GM19395 (cell line): ENCODE measurements at regions not wholly inside any gene's neighbourhood (a gene's known extent, or its start where the extent isn't known, plus 50 kb on each side); places are given as distances from the start of the nearest gene placed in this dataset.
"Not testable (repeated sequence)": the region's sequence is repeated elsewhere in the genome, so short reads cannot be mapped to it uniquely, and the experiment has no call there.

ENCODE experiments used
- ATAC-seq: cut with Tn5 transposase; IDR thresholded peaks from one replicate; pipeline ENCODE4 v1.9.1; 2021; ENCODE audit warnings: mild to moderate bottlenecking, moderate library complexity; ENCODE audit not compliant: unreplicated experiment

DNA sequence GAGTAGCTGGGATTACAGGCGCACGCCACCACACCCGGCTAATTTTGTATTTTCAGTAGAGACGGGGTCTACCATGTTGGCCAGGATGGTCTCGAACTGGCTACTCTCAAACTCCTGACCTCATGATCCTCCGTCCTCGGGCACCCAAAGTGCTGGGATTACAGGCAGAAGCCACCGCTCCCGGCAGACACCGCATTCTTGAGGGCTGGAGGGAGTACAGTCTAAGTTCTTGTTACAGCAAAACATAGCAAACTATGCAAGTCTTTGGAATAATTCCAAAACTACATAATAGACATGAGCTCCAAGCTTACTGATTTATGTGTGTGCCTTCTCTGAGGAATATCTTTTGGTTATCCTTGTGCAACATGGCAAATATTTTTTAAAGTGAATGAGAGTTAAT, 299.1 kb upstream of the ZNF658 start:
- ATAC-seq: not testable (repeated sequence)

DNA sequence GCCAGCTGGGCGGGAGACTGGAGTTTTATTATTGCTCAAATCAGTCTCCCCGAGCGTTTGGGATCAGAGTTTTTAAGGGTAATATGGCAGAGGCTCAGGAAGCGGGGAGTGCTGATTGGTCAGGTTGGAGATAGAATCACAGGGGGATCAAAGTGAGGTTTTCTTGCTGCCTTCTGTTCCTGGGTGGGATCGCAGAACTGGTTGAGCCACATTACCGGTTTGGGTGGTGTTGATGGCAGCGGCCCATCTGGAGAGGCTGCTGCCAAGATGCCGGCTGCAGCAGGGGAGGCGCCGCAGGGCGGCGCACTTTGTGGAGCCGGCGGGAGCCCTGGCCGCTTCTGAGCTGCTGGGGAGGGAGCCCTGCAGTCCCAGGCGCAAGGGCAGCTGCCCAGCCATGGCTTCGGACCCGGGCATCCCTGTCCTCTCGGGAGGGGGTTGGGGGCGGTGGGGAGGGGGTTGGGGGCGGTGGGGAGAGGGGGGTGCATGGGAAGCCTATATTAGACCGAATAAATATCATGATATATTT, 268.9 kb upstream of the ZNF658 start:
- not testable (repeated sequence) for ATAC-seq

DNA sequence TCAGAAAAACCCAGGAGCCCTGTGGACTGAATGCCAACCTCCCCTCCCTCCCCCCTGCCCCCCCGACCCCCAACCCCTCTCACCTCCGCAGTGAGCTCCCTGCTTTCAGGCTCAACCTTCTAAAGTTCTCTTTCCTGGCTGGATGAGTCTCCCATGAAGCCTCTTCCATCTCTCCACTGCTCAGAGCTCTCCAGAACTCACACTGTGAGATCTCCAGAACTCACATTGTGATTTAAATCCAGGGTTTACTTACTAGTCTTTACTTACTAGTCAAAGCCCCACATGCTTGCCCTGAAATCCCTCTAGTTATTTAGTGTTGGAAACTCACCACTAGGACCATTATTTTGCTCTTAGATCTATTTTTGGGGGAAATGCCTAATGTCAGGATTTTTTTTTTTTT, 252.8 kb upstream of the ZNF658 start:
- ATAC-seq: not testable (repeated sequence)

DNA sequence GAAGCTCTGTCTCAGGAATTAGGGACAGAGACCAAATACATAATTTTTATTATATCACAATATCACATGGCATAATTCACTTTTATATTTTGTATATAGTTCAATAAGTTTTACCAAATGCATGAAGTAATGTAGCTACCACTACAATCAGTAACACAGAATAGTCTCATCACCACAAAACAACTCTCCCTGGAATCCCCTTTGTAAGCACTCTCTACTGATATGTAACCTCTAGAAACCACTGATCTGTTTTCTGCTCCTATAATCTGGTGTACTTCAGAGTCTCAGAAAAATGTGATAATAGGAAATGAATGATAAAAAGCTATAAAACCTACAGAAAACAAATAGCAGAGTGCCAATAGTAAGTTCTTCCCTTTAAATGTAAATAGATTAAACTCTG, 210.3 kb upstream of the ZNF658 start:
- not testable (repeated sequence) for ATAC-seq

DNA sequence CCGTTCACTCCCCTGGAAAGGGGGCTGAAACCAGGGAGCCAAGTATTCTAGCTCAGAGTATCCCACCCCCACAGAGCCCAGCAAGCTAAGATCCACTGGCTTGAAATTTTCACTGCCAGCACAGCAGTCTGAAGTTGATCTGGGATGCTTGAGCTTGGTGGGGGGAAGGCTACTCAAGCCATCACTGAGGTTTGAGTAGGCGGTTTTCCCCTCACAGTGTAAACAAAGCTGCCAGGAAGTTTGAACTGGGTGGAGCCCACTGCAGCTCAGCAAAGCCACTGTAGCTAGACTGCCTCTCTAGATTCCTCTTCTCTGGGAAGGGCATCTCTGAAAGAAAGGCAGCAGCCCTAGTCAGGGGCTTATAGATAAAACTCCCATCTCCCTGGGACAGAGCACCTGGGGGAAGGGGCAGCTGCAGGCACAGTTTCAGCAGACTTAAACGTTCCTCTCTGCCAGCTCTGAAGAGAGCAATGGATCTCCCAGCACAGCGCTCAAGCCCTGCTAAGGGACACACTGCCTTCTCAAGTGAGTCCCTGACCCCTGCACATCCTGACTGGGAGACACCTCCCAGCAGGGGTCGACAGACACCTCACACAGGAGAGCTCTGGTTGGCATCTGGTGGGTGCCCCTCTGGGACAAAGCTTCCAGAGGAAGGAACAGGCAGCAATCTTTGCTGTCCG, 204.8 kb upstream of the ZNF658 start:
- peak; percentile 70 for ATAC-seq

DNA sequence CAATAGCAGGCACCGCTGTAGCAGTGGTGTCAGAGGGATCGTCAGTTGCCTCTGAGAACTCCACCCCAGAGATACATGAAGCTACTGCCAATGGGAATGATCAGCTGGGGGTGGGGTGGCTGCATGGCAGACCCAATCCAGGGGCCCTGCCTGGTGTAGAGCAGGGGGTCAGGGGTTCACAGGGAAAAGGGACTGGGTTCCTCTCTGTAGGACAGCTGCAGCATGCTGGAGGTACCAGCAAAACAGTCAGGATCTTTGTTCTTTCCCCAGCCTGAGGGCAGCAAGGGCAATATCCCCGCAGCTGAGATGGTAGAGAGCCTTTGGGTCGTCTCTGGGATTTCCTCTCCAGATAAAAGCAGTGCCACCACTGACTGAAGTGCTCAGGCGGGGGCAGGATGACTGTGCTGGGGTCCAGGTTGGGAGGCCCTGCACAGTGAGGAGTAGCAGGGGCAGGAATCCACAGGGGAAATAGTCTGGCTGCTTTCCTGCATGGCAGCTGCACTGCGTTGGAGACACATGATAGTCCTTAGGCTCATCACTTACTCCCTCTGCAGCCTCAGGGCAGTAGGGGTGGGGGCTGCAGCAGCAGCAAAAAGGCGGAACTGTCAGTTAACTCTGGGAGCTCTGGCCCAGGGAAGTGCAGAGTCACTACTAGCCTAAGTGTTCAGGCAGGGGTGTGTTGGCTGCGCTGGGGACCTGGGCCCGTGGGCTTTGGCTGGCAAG, 203.0 kb upstream of the ZNF658 start:
- not testable (repeated sequence) for ATAC-seq

DNA sequence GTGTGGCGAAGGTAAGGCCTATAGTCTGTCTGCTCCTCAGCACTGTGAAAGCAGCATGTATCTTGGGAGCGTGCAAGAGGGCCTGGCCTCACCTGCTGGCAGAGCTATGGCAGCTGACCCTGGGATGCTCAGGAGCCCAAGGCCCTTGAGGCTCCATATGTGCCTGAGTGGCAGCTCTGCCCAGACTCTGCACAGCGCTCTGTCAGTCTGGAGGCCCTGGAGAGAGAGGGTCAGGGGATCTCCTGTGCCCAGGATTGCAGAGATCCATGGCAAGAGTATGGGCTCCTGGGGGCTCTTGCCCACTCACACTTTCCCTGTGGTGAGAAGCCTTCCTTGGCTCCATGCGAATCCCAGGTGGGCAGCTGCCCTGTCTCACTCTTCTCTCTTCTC, 202.5 kb upstream of the ZNF658 start:
- not testable (repeated sequence) for ATAC-seq

DNA sequence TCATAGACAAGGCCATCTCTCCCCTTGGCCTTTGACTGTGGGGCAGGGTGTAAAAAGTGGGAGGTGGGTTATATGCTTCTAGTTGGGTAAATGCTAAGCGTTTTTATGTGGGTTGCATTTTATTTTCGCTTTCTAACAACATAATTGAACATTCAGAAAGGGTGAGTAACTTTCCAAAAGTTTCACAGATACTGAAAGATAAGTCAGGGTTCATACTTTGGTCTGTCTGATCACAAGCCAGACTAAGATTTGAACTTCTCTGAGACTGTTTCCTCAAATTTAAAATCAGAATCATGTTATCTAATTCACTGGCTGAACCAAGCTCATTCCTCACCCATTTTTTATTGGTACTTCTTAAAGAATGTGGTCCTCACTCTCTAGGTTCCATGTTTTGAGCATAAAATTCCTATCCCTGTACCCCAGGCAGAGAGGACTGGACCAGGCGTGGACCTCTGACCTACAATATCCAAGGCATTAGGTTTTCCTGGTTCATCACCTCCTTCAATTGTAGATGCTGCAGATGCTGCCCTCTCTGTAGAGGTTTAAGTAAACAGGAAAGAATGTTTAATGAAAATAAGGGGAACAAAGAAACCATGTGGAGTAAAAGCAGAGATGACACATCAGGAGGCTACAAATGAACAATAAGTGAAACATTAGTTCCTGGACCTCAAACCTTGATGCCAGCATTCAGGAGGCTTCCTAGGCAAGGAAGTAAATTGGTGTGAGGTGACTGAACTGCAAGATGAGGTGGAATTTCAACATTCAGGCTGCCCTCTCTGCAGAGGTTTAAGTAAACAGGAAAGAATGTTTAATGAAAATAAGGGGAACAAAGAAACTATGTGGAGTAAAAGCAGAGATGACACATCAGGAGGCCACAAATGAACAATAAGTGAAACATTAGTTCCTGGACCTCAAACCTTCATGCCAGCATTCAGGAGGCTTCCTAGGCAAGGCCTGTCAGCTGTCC, 198.8 kb upstream of the ZNF658 start:
- not testable (repeated sequence) for ATAC-seq

DNA sequence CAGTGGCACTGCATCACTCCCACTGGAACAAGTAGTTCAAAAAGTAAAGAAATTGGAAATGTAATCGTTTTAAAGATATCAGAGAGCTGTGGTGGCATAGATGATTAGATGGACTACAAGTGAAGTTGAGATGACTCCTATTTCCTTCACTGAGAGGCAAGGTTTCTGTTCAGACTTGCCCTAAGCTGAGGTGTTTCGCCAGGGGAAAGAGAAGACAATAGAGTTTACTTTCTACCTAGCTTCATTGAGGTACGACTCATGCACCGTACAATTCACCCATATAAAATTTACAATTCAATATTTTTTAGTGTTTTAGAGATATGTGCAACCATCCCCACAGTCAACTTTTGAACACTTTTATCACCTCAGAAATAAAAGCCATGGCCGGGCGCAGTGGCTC, 189.0 kb upstream of the ZNF658 start:
- not testable (repeated sequence) for ATAC-seq

DNA sequence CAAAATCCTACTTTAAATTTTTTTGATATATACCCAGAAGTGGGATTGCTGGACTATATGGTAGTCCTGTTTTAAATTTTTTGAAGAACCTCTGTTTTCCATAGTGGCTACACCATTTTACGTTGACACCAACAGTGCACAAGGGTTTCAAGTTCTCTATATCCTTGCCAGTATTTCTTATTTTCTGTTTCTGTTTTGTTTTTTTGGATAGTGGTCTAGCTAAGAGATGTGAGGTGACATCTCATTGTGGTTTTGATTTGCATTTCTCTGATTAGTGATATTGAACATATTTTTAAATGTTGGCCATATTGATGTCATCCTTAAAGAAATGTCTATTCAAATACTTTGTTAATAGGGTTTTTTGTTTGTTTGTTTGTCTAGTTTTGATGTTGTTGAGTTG, 187.7 kb upstream of the ZNF658 start:
- peak; percentile 86 for ATAC-seq

DNA sequence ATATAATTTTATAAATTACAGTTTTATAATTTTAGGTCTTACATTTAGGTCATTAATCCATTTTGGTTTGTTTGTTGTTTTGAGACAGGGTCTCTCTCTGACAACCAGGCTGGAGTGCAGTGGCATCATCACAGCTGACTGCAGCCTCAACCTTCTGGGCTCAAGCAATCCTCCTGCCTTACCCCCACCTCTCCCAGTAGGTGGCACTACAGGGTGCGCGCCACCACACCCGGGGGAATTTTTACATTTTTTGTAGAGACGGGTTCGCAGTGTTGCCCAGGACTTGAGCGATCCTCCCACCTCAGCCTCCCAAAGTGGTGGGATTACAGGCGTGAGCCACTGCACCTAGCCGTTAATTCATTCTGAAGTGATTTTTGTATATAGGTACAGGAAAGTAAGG, 187.0 kb upstream of the ZNF658 start:
- not testable (repeated sequence) for ATAC-seq

DNA sequence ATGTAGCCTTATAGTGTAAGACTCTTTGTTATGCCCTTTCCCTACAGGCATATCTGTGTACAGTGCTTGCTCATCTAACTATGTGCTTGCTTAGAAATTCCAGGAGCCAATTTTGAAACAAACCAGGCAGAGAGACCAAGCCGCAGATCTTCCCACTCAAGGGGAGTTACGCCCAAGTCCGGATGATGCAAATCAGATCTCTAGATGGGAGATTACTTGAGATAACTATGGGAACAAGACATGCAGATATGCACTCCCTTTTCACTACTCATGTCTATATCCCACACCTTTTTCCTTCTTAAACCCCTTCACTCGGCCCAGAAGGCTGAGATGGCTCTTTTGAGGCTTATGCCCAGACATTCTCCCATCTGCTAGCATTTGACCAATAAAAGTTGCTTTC, 179.7 kb upstream of the ZNF658 start:
- ATAC-seq: not testable (repeated sequence)

DNA sequence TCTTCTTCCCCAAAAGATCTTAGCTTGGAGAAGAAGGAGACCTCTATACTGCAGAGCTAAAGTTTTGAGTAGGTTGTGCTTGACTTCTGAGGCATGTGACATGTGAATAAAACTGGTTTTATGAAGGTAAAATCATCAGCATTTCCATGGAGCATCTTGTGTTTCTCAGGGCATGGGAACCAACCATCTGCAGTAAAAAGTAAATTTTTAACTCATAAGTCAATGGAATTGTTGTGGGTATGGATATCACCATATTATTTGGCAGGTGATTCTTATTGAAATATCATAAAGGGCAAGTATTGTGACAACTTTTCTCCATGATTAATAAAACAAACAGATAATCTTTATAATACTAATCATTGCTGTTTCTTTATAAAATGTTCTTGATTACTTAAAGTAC, 173.0 kb upstream of the ZNF658 start:
- not testable (repeated sequence) for ATAC-seq

DNA sequence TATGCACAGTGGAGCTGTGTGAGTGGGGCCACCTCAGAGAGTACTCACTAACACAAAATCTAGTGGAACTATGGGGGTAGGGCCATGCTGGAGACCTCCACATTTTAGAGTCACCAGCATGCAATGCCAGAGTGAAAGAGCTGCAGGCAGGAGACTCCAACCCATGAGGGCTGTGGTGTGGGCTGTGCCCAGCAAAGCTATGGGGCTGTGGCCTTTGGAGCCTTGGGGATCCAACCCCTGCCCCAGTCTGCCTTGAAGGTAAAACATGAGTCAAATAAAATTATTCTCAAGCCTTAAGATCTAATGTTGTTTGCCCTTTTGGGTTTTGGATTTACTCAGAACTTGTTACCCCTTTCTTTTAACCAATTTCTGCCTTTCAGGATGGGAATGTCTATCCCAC, 163.8 kb upstream of the ZNF658 start:
- ATAC-seq: not testable (repeated sequence)

DNA sequence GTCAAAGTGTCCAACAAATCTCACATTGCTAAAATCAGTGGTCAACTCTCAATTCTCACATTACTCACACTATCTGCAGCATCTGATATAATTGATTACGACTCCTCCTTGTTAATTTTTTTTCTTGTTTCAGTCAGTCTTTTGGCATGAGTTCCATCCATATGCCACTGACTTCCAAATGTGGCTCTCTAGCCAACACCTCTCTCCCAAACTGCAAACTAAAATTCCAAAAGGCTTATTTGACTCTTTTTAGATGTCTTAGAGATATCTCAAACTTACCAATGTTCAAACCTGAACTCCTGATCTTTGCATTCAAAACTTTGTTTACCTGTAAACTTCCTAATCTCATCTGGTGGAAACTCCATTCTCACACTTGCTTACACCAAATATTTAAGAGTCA, 162.1 kb upstream of the ZNF658 start:
- not testable (repeated sequence) for ATAC-seq

DNA sequence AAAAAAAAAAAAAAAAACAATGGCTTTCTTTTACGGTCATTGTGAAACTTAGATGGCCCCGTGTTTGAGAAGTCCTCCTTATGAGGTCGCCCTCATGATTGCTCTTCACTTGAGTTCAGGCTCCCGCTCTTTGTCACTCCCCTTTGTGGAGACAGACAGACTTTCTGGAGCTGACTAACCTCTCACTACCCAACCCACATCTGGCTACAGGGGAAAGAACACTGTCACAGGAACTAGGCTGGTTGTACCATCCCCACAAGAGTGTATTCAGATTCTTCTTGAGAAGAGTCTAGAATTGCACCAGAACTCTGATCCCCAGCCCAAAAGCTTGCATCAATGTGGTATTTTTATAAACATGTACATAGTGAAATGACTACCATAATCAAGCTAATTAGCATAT, 160.4 kb upstream of the ZNF658 start:
- ATAC-seq: not testable (repeated sequence)

DNA sequence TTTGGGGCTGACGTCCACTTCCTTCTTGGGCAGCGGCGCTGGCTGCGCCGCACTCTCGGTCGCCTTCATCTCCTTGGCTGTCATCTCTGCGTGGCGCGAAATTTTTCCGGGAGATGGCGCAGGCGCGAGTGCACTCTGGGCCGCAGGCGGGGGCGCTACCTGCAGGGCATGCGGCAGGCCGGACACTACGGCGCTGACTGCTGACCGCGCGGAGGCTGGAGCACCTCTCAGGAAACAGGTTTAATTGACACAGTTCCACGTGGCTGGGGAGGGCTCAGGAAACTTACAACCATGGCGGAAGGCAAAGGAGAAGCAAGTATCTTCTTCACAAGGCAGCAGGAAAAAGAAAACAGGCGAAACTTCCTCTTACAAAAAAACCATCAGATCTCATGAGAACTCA, 154.7 kb upstream of the ZNF658 start:
- not testable (repeated sequence) for ATAC-seq

DNA sequence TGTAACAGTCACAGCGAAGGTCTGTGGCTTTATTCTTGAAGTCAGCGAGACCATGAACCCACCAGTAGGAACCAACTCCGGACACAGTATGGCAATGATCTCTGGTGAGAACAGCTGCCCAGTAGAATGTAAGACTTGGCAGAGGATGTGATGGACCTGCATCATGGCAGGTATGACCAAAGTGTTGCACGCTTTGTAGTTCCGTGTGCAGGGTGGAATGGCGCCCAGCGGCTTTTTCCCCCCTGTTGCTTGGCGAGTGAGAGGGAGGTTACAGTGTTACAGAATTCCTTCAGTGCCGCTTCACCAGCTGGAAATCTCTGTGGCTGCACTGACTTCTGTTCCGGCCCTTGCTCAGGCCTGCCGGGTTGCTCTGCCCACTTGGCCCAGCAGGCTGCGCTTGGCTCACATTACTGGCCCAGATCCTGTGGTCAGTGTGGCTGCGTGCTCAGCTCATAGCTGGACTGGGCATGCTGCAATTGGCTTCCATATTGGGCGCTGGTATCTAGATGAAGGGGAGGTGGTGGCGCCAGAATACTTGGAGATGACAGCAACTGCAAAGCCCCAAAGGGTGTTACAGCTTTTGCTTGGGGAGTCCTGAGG, 148.1 kb upstream of the ZNF658 start:
- ATAC-seq: not testable (repeated sequence)

DNA sequence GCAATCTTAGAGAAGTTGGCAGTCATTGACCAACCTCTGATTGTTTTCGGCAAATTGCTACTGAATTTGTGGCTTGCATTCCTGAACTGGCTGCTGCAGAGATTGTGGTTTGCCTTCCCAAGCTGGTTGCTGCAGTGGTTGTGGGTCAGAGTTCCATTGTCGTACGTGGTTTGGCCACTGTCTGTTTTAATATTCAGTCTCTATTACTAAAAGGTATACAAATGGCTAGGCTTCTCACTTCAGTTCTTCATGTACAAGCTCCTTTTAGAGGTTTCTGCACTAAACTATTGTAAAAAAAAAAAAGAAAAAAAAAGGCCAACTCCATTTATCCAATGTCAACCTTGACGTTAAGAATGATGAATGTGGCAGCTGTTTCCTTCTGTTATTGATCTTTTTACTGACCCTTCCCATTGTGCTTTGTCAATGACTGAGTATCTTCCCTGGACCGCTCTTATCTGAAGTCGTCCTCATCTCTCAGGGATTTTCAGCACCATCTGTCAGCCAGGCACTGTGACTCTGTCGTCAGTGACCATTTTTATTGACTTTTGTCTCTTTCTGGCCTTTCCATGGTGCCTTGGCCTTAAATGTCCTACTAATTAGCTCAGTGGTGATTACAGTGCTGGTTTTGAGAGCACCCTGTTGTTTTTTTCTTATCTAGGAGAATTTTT, 140.6 kb upstream of the ZNF658 start:
- not testable (repeated sequence) for ATAC-seq
